ENCODE measurements at regions not wholly inside any gene's neighbourhood (a gene's known extent, or its start where the extent isn't known, plus 50 kb on each side); places are given as distances from the start of the nearest gene placed in this dataset.

DNA sequence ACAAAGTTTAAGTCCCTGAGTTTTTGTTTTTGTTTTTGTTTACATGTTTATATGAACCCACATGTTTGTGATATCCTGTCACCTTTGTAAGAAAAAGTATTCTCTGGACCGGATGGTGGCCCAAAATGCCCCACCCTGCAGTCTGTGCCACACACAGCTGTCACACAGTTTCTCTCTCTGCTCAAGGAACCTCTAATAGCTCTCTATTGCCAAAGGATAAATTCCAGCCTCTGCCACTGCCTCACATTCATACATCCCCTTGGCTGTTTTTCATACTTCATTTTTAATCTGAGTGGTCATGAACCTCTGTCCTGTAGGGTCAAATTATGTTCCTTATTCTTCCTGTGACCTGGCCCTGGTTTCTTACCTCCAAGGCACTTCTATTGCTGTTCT is 520.3 kb upstream of the CDH5 start:
- TF ChIP-seq, protein P1, sequence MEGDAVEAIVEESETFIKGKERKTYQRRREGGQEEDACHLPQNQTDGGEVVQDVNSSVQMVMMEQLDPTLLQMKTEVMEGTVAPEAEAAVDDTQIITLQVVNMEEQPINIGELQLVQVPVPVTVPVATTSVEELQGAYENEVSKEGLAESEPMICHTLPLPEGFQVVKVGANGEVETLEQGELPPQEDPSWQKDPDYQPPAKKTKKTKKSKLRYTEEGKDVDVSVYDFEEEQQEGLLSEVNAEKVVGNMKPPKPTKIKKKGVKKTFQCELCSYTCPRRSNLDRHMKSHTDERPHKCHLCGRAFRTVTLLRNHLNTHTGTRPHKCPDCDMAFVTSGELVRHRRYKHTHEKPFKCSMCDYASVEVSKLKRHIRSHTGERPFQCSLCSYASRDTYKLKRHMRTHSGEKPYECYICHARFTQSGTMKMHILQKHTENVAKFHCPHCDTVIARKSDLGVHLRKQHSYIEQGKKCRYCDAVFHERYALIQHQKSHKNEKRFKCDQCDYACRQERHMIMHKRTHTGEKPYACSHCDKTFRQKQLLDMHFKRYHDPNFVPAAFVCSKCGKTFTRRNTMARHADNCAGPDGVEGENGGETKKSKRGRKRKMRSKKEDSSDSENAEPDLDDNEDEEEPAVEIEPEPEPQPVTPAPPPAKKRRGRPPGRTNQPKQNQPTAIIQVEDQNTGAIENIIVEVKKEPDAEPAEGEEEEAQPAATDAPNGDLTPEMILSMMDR (IDR thresholded peaks at IDR 0.05) = no peak
- no peak for TF ChIP-seq POLR2A (IDR thresholded peaks at IDR 0.05)
